SK-N-SH treated with all-trans-retinoic acid at 6 μM for 48 hours (cell line): ENCODE measurements at regions not wholly inside any gene's neighbourhood (a gene's known extent, or its start where the extent isn't known, plus 50 kb on each side); places are given as distances from the start of the nearest gene placed in this dataset.

Source experiments
- ARNTL ChIP-seq: fragments of 450-650 bp; formaldehyde crosslinking; IDR thresholded peaks from 2 replicates; pipeline ENCODE4 v1.5.0; 2020; ENCODE audit warnings: low read depth, mild to moderate bottlenecking, moderate library complexity, borderline replicate concordance
- BACH2 ChIP-seq: fragments of 250-450 bp; sonication (Bioruptor Pico); IDR thresholded peaks from 2 replicates; pipeline ENCODE4 v1.9.0; 2021; ENCODE audit warnings: mild to moderate bottlenecking, borderline replicate concordance
- ISL1 ChIP-seq: fragments of 250-450 bp; sonication (Bioruptor Pico); IDR thresholded peaks from 2 replicates; pipeline ENCODE4 v2.1.2; 2022; ENCODE audit warnings: mild to moderate bottlenecking, moderate library complexity
- OSR1 ChIP-seq: fragments of 250-450 bp; sonication (Bioruptor Pico); IDR thresholded peaks from 2 replicates; pipeline ENCODE4 v1.8.0; 2022; ENCODE audit warnings: moderate library complexity, mild to moderate bottlenecking, inconsistent platforms
- RARB ChIP-seq: fragments of 250-450 bp; sonication (Bioruptor Pico); IDR thresholded peaks from 2 replicates; pipeline ENCODE4 v1.8.0; 2021; ENCODE audit warnings: mild to moderate bottlenecking, moderate library complexity
- SNAI2 ChIP-seq: fragments of 250-450 bp; sonication (Bioruptor Pico); IDR thresholded peaks from 2 replicates; pipeline ENCODE4 v1.5.0; 2020; ENCODE audit warnings: mild to moderate bottlenecking, moderate library complexity
- ZFP30 ChIP-seq: fragments of 450-650 bp; formaldehyde crosslinking; IDR thresholded peaks from 2 replicates; pipeline ENCODE4 v1.5.0; 2022; ENCODE audit warnings: mild to moderate bottlenecking, moderate library complexity
- ZNF565 ChIP-seq: fragments of 450-650 bp; formaldehyde crosslinking; conservative IDR thresholded peaks from 2 replicates; pipeline ENCODE4 v1.5.0; 2020; ENCODE audit warnings: low read depth, mild to moderate bottlenecking, moderate library complexity
- ZNF70 ChIP-seq: fragments of 450-650 bp; formaldehyde crosslinking; IDR thresholded peaks from 2 replicates; pipeline ENCODE4 v1.5.0; 2020; ENCODE audit warnings: mild to moderate bottlenecking, moderate library complexity
- ZNF8 ChIP-seq: fragments of 450-650 bp; formaldehyde crosslinking; IDR thresholded peaks from 2 replicates; pipeline ENCODE4 v1.5.0; 2020; ENCODE audit warnings: mild to moderate bottlenecking, moderate library complexity
- TF ChIP-seq, protein P1 (sequence below): fragments of 250-450 bp; sonication (Bioruptor Pico); IDR thresholded peaks from 2 replicates; pipeline ENCODE4 v1.5.1; 2020; ENCODE audit warnings: low read depth, mild to moderate bottlenecking, moderate library complexity
- TF ChIP-seq, protein P2 (sequence below): fragments of 250-450 bp; sonication (Bioruptor Pico); IDR thresholded peaks from 2 replicates; pipeline ENCODE4 v1.8.0; 2020; ENCODE audit warnings: mild to moderate bottlenecking, moderate library complexity, borderline replicate concordance
- TF ChIP-seq, protein P3 (sequence below): fragments of 250-450 bp; sonication (Bioruptor Pico); IDR thresholded peaks from 2 replicates; pipeline ENCODE4 v1.8.0; 2021; ENCODE audit warnings: low read depth, mild to moderate bottlenecking, moderate library complexity, borderline replicate concordance

DNA sequence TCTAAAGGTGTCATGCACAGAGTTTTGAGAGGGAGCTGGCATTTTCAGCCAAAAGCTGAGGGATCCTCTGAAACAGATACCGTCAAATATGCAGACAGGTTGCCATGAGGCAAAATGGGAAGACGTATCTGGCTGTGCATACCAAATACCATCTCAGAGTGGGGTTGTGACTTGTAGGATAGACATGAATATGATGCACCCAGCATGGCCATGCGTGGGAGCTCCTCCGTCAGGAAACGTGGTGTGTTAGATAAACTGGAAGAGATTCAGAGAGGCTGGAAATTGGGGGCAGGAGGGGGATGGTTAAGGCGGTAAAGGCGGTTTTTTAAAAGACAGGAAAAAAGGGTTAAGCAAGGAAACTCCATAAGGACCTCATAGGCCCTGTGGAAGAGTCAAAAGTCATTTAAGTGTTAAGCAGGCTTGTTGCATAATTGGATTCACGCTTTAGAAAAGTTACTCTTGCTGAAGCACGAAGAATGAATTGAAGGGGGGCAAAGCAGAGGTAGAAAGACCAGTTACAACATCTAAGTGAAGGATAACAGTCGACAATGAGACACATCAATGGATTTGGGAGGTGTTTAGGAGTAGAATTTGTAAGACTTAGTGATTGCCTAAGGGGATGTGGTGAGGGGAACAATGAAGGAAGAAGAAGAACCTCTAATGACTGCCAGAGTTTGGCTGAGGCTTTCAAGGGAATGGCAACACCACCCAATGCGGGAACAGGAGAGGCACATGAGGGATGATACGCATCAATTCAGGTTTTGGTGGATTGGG, 139.6 kb upstream of the CTAGE1 start:
- TF ChIP-seq BACH2 (CRISPR knock-in tag) (no peak), ZNF70 (CRISPR knock-in tag) (no peak), SNAI2 (no peak), RARB (no peak), ZNF565 (CRISPR knock-in tag) (no peak), ZNF8 (CRISPR knock-in tag) (no peak), ISL1 (no peak), ARNTL (no peak), OSR1 (CRISPR knock-in tag) (no peak), ZFP30 (CRISPR knock-in tag) (no peak)
- TF ChIP-seq, protein P1, sequence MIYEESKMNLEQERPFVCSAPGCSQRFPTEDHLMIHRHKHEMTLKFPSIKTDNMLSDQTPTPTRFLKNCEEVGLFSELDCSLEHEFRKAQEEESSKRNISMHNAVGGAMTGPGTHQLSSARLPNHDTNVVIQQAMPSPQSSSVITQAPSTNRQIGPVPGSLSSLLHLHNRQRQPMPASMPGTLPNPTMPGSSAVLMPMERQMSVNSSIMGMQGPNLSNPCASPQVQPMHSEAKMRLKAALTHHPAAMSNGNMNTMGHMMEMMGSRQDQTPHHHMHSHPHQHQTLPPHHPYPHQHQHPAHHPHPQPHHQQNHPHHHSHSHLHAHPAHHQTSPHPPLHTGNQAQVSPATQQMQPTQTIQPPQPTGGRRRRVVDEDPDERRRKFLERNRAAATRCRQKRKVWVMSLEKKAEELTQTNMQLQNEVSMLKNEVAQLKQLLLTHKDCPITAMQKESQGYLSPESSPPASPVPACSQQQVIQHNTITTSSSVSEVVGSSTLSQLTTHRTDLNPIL = no peak
- TF ChIP-seq, protein P2, sequence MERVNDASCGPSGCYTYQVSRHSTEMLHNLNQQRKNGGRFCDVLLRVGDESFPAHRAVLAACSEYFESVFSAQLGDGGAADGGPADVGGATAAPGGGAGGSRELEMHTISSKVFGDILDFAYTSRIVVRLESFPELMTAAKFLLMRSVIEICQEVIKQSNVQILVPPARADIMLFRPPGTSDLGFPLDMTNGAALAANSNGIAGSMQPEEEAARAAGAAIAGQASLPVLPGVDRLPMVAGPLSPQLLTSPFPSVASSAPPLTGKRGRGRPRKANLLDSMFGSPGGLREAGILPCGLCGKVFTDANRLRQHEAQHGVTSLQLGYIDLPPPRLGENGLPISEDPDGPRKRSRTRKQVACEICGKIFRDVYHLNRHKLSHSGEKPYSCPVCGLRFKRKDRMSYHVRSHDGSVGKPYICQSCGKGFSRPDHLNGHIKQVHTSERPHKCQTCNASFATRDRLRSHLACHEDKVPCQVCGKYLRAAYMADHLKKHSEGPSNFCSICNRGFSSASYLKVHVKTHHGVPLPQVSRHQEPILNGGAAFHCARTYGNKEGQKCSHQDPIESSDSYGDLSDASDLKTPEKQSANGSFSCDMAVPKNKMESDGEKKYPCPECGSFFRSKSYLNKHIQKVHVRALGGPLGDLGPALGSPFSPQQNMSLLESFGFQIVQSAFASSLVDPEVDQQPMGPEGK (CRISPR knock-in tag) = no peak
- TF ChIP-seq, protein P3, sequence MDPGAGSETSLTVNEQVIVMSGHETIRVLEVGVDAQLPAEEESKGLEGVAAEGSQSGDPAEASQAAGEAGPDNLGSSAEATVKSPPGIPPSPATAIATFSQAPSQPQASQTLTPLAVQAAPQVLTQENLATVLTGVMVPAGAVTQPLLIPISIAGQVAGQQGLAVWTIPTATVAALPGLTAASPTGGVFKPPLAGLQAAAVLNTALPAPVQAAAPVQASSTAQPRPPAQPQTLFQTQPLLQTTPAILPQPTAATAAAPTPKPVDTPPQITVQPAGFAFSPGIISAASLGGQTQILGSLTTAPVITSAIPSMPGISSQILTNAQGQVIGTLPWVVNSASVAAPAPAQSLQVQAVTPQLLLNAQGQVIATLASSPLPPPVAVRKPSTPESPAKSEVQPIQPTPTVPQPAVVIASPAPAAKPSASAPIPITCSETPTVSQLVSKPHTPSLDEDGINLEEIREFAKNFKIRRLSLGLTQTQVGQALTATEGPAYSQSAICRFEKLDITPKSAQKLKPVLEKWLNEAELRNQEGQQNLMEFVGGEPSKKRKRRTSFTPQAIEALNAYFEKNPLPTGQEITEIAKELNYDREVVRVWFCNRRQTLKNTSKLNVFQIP (CRISPR knock-in tag) = no peak
